ENCODE measurements at regions not wholly inside any gene's neighbourhood (a gene's known extent, or its start where the extent isn't known, plus 50 kb on each side); places are given as distances from the start of the nearest gene placed in this dataset.
"Not testable (repeated sequence)": the region's sequence is repeated elsewhere in the genome, so short reads cannot be mapped to it uniquely, and the experiment has no call there.

GRCh38 chr15:53212785-53213184 is 422.6 kb upstream of the ONECUT1 start:
- no peak for DNase-seq

- DNase-seq: no peak
These were observed 420.5 kb upstream of the ONECUT1 start for GRCh38 chr15:53210653-53211052.

- DNase-seq: no peak
These were observed 419.4 kb upstream of the ONECUT1 start for GRCh38 chr15:53209396-53210042.

- DNase-seq: no peak
These were observed 418.6 kb upstream of the ONECUT1 start for GRCh38 chr15:53208751-53209150.

- no peak for DNase-seq
These were observed 413.3 kb upstream of the ONECUT1 start for GRCh38 chr15:53203454-53203853.

- DNase-seq: no peak
These were observed 412.7 kb upstream of the ONECUT1 start for GRCh38 chr15:53202876-53203275.

GRCh38 chr15:53197426-53197839 is 407.3 kb upstream of the ONECUT1 start:
- peak; percentile 42 for DNase-seq

GRCh38 chr15:53196788-53197187 is 406.7 kb upstream of the ONECUT1 start:
- DNase-seq: no peak

- DNase-seq: no peak
These were observed 406.1 kb upstream of the ONECUT1 start for GRCh38 chr15:53196242-53196641.

- DNase-seq: peak; percentile 51
These were observed 403.0 kb upstream of the ONECUT1 start for GRCh38 chr15:53193149-53193548.

GRCh38 chr15:53189860-53190259 is 399.7 kb upstream of the ONECUT1 start:
- DNase-seq: no peak

GRCh38 chr15:53183449-53183848 is 393.3 kb upstream of the ONECUT1 start:
- DNase-seq: not testable (repeated sequence)

- no peak for DNase-seq
These were observed 381.4 kb upstream of the ONECUT1 start for GRCh38 chr15:53171571-53171970.

GRCh38 chr15:53166684-53167201 is 376.6 kb upstream of the ONECUT1 start:
- DNase-seq: no peak

GRCh38 chr15:53165988-53166683 is 376.0 kb upstream of the ONECUT1 start:
- DNase-seq: no peak

GRCh38 chr15:53160092-53160704 is 370.1 kb upstream of the ONECUT1 start:
- DNase-seq: no peak

GRCh38 chr15:53159458-53159857 is 369.3 kb upstream of the ONECUT1 start:
- DNase-seq: no peak

GRCh38 chr15:53158995-53159394 is 368.9 kb upstream of the ONECUT1 start:
- no peak for DNase-seq

- no peak for DNase-seq
These were observed 343.2 kb upstream of the ONECUT1 start for GRCh38 chr15:53133255-53133850.

GRCh38 chr15:53130943-53131342 is 340.8 kb upstream of the ONECUT1 start:
- DNase-seq: no peak

- no peak for DNase-seq
These were observed 339.2 kb upstream of the ONECUT1 start for GRCh38 chr15:53129121-53129904.

- no peak for DNase-seq
These were observed 338.5 kb upstream of the ONECUT1 start for GRCh38 chr15:53128652-53129051.

Data from renal pelvis (tissue), 1 donor.